Tibial artery (tissue), 4 donors: ENCODE measurements at regions not wholly inside any gene's neighbourhood (a gene's known extent, or its start where the extent isn't known, plus 50 kb on each side); places are given as distances from the start of the nearest gene placed in this dataset.

Source experiments
- DNase-seq, 2 donors: peaks; one replicate each; pipeline ENCODE4 v3.0.0-alpha.2; 2019
- H3K27ac ChIP-seq, 2 donors: fragments of 200-600 bp; sonication (generic) in 1 of 2; 1 replicate in 1 of 2; 2 replicates in 1 of 2; pipeline ENCODE4 v1.5.1; 2018 to 2019; ENCODE audit warnings: mild to moderate bottlenecking in 1 of 2
- H3K27me3 ChIP-seq, 2 donors: fragments of 200-600 bp; sonication (generic) in 1 of 2; one replicate each; pipeline versions ENCODE4 v1.5.1 to v1.6.0; 2016 to 2019
- H3K36me3 ChIP-seq, 3 donors: fragments of 200-600 bp; sonication (generic) in 2 of 3; one replicate each; pipeline ENCODE4 v1.5.1; 2016 to 2019; ENCODE audit warnings: mild to moderate bottlenecking in 2 of 3
- H3K4me1 ChIP-seq, 4 donors: fragments of 200-600 bp; sonication (generic) in 2 of 4; 1 replicate in 3 of 4; 2 replicates in 1 of 4; pipeline ENCODE4 v1.5.1; 2016 to 2019
- H3K4me3 ChIP-seq, 2 donors: fragments of 200-600 bp; sonication (generic) in 1 of 2; 1 replicate in 1 of 2; 2 replicates in 1 of 2; pipeline ENCODE4 v1.5.1; 2018 to 2019; ENCODE audit warnings: mild to moderate bottlenecking in 2 of 2
- H3K9me3 ChIP-seq, 3 donors: fragments of 200-600 bp; sonication (generic) in 1 of 3; one replicate each; pipeline ENCODE4 v1.5.1; 2016 to 2019
- intact Hi-C: fragments of 100-400 bp; cut with DNase I; formaldehyde crosslinking; loops from one replicate; pipeline ENCODE4 v1.15.0; 2023; ENCODE audit warnings: low total_unique reads
- TF ChIP-seq, protein P1 (sequence below), 2 experiments: fragments of 200-600 bp in 1 of 2; fragments of 450-650 bp in 1 of 2; IDR thresholded peaks; one replicate each; pipeline ENCODE4 v1.5.1; 2017 to 2019; ENCODE audit warnings: antibody characterized with exemption in 2 of 2, mild to moderate bottlenecking in 1 of 2, moderate library complexity in 1 of 2

DNA sequence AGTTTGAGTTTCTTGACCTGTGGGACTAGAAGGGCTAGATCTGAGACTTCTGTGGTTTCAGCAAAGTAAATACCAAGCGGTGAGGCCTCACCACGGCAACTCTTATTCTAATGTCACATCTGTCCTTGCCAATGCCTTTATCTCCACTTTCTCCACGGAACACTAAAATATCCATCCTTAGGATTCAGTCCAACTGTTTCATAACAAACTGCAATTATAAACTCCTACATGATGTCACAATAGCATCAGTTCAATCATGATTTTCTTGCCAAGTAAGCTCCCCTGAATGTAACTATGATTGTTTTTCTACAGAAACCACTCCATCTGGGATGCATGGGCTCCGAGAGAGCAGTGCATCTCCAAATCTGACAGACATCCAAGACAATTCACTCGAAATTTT lies 79.6 kb downstream of the LRATD1 start:
- Histone ChIP-seq H3K9me3 (no peaks in the 10 kb centered on the region), H3K4me3 (no peak overlapping the region), H3K27me3 (no peaks in the 10 kb centered on the region), H3K36me3 (no peaks in the 10 kb centered on the region), H3K27ac (no peak overlapping the region), H3K4me1 (no peaks in the 10 kb centered on the region)
- intact Hi-C loops, result no loop called here
- TF ChIP-seq, protein P1, sequence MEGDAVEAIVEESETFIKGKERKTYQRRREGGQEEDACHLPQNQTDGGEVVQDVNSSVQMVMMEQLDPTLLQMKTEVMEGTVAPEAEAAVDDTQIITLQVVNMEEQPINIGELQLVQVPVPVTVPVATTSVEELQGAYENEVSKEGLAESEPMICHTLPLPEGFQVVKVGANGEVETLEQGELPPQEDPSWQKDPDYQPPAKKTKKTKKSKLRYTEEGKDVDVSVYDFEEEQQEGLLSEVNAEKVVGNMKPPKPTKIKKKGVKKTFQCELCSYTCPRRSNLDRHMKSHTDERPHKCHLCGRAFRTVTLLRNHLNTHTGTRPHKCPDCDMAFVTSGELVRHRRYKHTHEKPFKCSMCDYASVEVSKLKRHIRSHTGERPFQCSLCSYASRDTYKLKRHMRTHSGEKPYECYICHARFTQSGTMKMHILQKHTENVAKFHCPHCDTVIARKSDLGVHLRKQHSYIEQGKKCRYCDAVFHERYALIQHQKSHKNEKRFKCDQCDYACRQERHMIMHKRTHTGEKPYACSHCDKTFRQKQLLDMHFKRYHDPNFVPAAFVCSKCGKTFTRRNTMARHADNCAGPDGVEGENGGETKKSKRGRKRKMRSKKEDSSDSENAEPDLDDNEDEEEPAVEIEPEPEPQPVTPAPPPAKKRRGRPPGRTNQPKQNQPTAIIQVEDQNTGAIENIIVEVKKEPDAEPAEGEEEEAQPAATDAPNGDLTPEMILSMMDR (IDR thresholded peaks at IDR 0.05), result no peak
- DNase-seq, result no peak

DNA sequence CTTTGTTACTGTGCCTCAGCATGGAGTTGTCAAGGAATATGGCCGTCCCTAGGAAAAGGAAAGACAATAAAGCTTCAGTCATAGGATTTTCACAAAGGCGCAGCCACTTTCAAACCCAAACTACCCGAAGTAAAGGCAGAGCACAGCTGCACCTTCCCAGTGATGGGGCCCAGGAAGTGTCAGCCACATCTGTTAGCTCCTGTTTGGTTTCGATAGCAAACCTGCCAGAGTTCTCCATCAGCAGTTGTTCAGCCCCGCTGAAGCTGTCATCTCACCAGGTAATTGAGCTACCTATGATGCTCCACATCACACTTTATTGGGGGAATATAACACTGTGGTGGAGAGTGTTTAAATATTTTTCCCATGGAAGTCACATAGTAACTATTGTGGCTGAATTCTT lies 80.7 kb downstream of the LRATD1 start:
- intact Hi-C loops, result no loop called here
- TF ChIP-seq, protein P1 (IDR thresholded peaks at IDR 0.05), result no peak
- Histone ChIP-seq H3K9me3 (no peaks in the 10 kb centered on the region), H3K36me3 (no peaks in the 10 kb centered on the region), H3K27me3 (no peaks in the 10 kb centered on the region), H3K27ac (no peak overlapping the region), H3K4me3 (no peak overlapping the region), H3K4me1 (no peaks in the 10 kb centered on the region)
- DNase-seq, result no peak

DNA sequence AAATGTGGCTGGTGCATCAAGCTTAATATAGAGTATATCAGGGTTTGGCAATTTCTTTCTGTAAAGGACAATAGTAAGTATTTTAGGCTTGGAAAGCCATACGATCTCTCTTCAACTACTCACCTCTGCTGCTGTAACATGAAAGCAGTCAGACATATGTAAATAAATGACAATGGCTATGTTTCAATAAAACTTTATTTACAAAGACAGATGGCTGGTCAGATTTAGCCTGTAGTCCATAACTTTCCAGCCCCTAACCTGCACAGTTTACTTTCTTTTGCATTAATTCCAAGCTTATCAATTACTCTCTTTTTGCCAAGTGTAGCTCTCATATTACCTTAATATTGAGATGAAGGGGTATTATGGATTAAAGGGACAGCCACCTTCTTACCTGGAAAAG lies 83.1 kb downstream of the LRATD1 start:
- no peaks in the 10 kb centered on the region for H3K36me3 ChIP-seq
- DNase-seq, result no peak
- H3K27ac ChIP-seq, result no peak overlapping the region
- intact Hi-C loops, result no loop called here
- TF ChIP-seq, protein P1 (IDR thresholded peaks at IDR 0.05), result no peak
- no peaks in the 10 kb centered on the region for H3K4me1 ChIP-seq
- H3K9me3 ChIP-seq, result no peaks in the 10 kb centered on the region
- H3K27me3 ChIP-seq, result no peaks in the 10 kb centered on the region
- H3K4me3 ChIP-seq, result no peak overlapping the region

DNA sequence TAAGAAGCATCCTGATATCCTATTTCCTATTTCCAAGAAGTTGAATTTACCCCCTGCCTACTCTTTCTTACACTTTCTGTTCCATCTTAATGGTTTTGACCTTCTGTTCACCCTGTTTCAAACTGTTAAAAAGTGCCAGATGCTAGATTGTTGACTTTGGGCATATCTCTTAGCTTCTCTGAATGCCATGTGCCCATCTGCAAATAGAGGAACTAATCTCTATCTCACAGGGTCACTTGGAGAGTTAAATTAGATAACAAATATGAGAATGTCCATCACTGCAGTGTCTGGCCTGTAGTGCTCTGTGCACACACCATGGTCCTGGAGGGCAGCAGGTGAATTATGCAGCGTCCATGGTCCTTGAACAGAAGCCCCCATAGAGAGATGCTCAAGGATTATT lies 83.8 kb downstream of the LRATD1 start:
- H3K27me3 ChIP-seq, result no peaks in the 10 kb centered on the region
- no peak for DNase-seq
- H3K9me3 ChIP-seq, result no peaks in the 10 kb centered on the region
- no peak overlapping the region for H3K27ac ChIP-seq
- no peaks in the 10 kb centered on the region for H3K4me1 ChIP-seq
- TF ChIP-seq, protein P1 (IDR thresholded peaks at IDR 0.05), result no peak
- no peaks in the 10 kb centered on the region for H3K36me3 ChIP-seq
- intact Hi-C loops, result no loop called here
- no peak overlapping the region for H3K4me3 ChIP-seq

DNA sequence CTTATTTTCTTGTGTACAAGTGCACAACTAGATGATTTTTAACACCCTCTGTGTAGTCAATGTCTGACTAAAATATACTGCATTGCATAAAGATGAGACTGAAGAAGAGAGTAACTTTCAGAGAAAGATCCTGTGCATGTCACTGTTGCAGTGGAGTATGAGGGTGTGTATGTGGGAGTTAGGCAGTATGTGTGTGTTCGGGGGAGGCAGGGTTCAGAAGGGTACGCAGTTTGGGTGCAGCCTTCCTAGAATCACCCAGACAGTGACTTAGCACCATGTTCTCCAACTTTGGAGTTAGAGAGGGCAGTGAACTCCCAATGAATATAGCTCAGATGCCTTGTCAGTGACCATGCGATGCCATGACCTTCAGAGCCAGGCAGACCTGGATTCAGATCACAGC lies 84.6 kb downstream of the LRATD1 start:
- Histone ChIP-seq H3K27me3 (no peaks in the 10 kb centered on the region), H3K27ac (no peak overlapping the region), H3K9me3 (no peaks in the 10 kb centered on the region), H3K4me1 (no peaks in the 10 kb centered on the region), H3K36me3 (no peaks in the 10 kb centered on the region), H3K4me3 (no peak overlapping the region)
- TF ChIP-seq, protein P1 (IDR thresholded peaks at IDR 0.05), result no peak
- intact Hi-C loops, result no loop called here
- no peak for DNase-seq

DNA sequence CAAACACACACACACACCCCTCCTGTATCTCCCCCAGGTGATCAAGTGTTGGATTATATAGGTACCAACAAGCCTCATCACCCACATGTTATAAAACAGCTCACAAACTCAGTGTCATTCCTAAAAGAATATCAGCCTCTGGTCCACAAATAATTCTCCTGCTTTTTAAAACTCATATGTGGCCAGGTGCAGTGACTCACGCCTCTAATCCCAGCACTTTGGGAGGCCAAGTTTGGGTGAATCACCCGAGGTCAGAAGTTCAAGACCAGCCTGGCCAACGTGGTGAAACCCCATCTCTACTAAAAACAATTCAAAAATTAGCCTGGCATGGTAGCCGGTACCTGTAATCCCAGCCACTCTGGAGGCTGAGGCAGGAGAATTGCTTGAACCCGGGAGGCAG lies 87.8 kb downstream of the LRATD1 start:
- Histone ChIP-seq H3K27ac (no peak overlapping the region), H3K4me1 (no peaks in the 10 kb centered on the region), H3K27me3 (no peaks in the 10 kb centered on the region), H3K4me3 (no peak overlapping the region), H3K36me3 (no peaks in the 10 kb centered on the region), H3K9me3 (no peaks in the 10 kb centered on the region)
- intact Hi-C loops, result no loop called here
- TF ChIP-seq, protein P1 (IDR thresholded peaks at IDR 0.05), result no peak
- no peak for DNase-seq
